GM18873 (cell line): ENCODE measurements at regions not wholly inside any gene's neighbourhood (a gene's known extent, or its start where the extent isn't known, plus 50 kb on each side); places are given as distances from the start of the nearest gene placed in this dataset.

Experiments
- ATAC-seq: cut with Tn5 transposase; IDR thresholded peaks from one replicate; pipeline ENCODE4 v1.9.1; 2021; ENCODE audit warnings: mild to moderate bottlenecking, moderate library complexity, moderate number of reproducible peaks; ENCODE audit not compliant: unreplicated experiment, low FRiP score

GRCh38 chr22:46100401-46101105 lies 49.8 kb upstream of the PPARA start:
- ATAC-seq, result no peak
